ENCODE measurements at regions not wholly inside any gene's neighbourhood (a gene's known extent, or its start where the extent isn't known, plus 50 kb on each side); places are given as distances from the start of the nearest gene placed in this dataset.

- Mint-ChIP-seq H3K27ac (no peak overlapping the region), H3K36me3 (ENCODE audit: low read depth) (no peaks in the 10 kb centered on the region), H3K9me3 (no peaks in the 10 kb centered on the region), H3K27me3 (ENCODE audit: insufficient read depth, low read depth, poor library complexity) (no peaks in the 10 kb centered on the region), H3K4me1 (peaks cover 7% of the 10 kb centered on the region; the same call in 1 of the 3 replicates), H3K4me3 (no peak overlapping the region)
- TF ChIP-seq ZNF462 (CRISPR knock-in tag; IDR thresholded peaks at IDR 0.05) (no peak), EZH2phosphoT487 (IDR thresholded peaks at IDR 0.05; ENCODE audit: unreplicated experiment) (no peak), REST (IDR thresholded peaks at IDR 0.05; ENCODE audit: unreplicated experiment) (no peak), CREB1 (CRISPR knock-in tag; IDR thresholded peaks at IDR 0.05; ENCODE audit: low read depth) (no peak), STAT1 (IDR thresholded peaks at IDR 0.05; ENCODE audit: unreplicated experiment) (no peak), CTCF (conservative IDR thresholded peaks at IDR 0.05; ENCODE audit: low read depth in 2 of 2) (no peak), EZH2 (IDR thresholded peaks at IDR 0.05; ENCODE audit: low read depth, unreplicated experiment) (no peak), NANOG (IDR thresholded peaks at IDR 0.05; ENCODE audit: borderline replicate concordance) (no peak), JUNB (IDR thresholded peaks at IDR 0.05; ENCODE audit: unreplicated experiment) (no peak), ZNF331 (CRISPR knock-in tag; IDR thresholded peaks at IDR 0.05; ENCODE audit: low read depth) (no peak), POLR2AphosphoS5 (IDR thresholded peaks at IDR 0.05; ENCODE audit: low read depth) (no peak), ZNF114 (CRISPR knock-in tag; IDR thresholded peaks at IDR 0.05) (no peak), ETS1 (IDR thresholded peaks at IDR 0.05) (no peak)
- H4K20me1 ChIP-seq (replicated peaks; ENCODE audit: insufficient read depth) = no peaks in the 10 kb centered on the region
- DNase-seq (ENCODE audit: low spot score) = no peak
- H3K36me3 ChIP-seq (ENCODE audit: insufficient read depth) = no peaks in the 10 kb centered on the region
- no peak for ATAC-seq
- H2AFZ ChIP-seq = no peak overlapping the region
- H3K9me2 ChIP-seq (ENCODE audit: insufficient read depth) = peaks cover 6% of the 10 kb centered on the region; the same call in 1 of the 2 replicates
- no peak overlapping the region for H3K4me3 ChIP-seq
- H3K27ac ChIP-seq (ENCODE audit: low read depth) = no peak overlapping the region
- no peaks in the 10 kb centered on the region for H3K79me2 ChIP-seq (replicated peaks; ENCODE audit: insufficient read depth)
- no peak overlapping the region for H3K4me2 ChIP-seq
- no peaks in the 10 kb centered on the region for H3K27me3 ChIP-seq (ENCODE audit: insufficient read depth)
- H3F3A ChIP-seq (replicated peaks; ENCODE audit: low read depth) = no peaks in the 10 kb centered on the region
- no peaks in the 10 kb centered on the region for H3K4me1 ChIP-seq (ENCODE audit: insufficient read depth)
Observed at GRCh38 chr2:145797692-145798091, 1277.8 kb upstream of the ZEB2 start.

Measured in GM23338 (cell line).